ENCODE measurements at regions not wholly inside any gene's neighbourhood (a gene's known extent, or its start where the extent isn't known, plus 50 kb on each side); places are given as distances from the start of the nearest gene placed in this dataset.

GRCh38 chr5:93039888-93040287 is 541.1 kb downstream of the NR2F1-AS1 start:
- TF ChIP-seq POLR2AphosphoS5 (IDR thresholded peaks at IDR 0.05): no peak
- TF ChIP-seq POLR2A (IDR thresholded peaks at IDR 0.05): no peak
- TF ChIP-seq CTCF (IDR thresholded peaks at IDR 0.05): no peak
- no peak for TF ChIP-seq EP300 (IDR thresholded peaks at IDR 0.05)
